ENCODE measurements at regions not wholly inside any gene's neighbourhood (a gene's known extent, or its start where the extent isn't known, plus 50 kb on each side); places are given as distances from the start of the nearest gene placed in this dataset.
"Not testable (repeated sequence)": the region's sequence is repeated elsewhere in the genome, so short reads cannot be mapped to it uniquely, and the experiment has no call there.

- WGBS, 10 experiments = 54 to 100% (median 80%) methylated on average over 1 to 2 of the region's 2 CpGs; no CpG with 5 or more reads in 1 of the 10 experiments
- no peak overlapping the region for H3K27ac ChIP-seq
- in situ Hi-C loops (cut with MboI; ENCODE audit: low pct_unique_long_range_greater_than_20kb in 2 of 9, low sequenced_read_pairs in 9 of 9, unreplicated experiment in 9 of 9) = no loop called here
- no peak overlapping the region for H3K4me3 ChIP-seq
- no peaks in the 10 kb centered on the region for H3K4me1 ChIP-seq (replicated peaks in 1 of 2)
- ATAC-seq (replicated peaks in 6 of 8) = no peak
Observed at GRCh38 chr21:27779606-27780005, 812.7 kb upstream of the ADAMTS5 start.

DNA sequence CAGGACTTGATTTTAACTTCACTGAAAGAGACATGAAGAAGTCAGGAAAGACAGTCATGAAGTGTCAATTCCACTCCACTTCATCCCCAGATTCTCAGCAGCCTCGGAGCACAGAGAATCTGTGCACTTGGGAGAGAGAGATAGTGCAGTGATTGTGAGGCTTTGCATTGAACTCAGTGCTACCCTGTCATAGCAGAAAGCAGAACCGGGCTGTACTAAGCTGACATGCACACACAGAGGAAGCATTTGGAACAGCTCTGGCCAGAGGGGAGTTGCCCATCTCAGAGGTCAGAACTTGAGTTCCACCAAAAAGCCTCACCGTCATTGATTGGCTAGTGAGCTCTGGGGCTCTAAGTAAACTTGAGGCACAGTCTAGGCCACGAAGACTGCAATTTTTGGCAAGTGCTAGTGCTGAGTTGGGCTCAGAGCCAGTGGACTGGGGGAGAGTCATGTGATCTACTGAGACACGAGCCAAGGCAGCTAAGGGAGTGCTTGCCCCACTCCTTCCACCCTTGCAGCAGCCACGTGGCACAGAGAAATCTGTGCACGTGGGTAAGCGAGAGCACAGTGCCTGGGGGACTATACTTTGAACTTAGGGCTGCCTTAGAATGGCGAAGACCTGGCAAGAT lies 810.2 kb upstream of the ADAMTS5 start:
- in situ Hi-C loops (cut with MboI; ENCODE audit: low pct_unique_long_range_greater_than_20kb in 2 of 9, low sequenced_read_pairs in 9 of 9, unreplicated experiment in 9 of 9) = no loop called here
- Histone ChIP-seq H3K4me3 (no peak overlapping the region), H3K4me1 (replicated peaks in 1 of 2) (no peaks in the 10 kb centered on the region), H3K27ac (no peak overlapping the region)
- 24 to 93% (median 83%) methylated on average over 1 to 8 of the region's 9 CpGs; no CpG with 5 or more reads in 3 of the 10 experiments for WGBS, 10 experiments
- ATAC-seq (replicated peaks in 6 of 8) = peak in 2 of 8 experiments; percentile 23 to 43

DNA sequence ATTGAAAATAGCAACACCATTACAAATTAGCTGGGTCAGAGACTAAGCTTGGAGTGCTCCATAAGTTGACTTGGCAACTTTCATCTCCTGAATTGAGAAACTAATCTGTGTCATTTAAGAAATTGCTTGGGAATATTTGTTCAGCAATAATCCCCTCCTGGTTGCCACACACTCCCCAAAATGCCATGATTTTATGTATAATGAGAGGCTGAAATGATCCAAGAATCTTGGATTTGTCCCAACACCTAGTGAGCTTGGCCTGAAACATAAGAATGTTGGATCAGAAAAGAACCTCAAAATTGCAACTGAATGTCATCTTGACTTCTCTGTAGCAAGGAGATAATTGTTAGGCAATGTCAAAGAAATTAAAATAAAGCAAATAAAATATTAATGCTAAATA lies 805.9 kb upstream of the ADAMTS5 start:
- Histone ChIP-seq H3K4me3 (no peak overlapping the region), H3K27ac (no peak overlapping the region), H3K4me1 (replicated peaks in 1 of 2) (no peaks in the 10 kb centered on the region)
- in situ Hi-C loops (cut with MboI; ENCODE audit: low pct_unique_long_range_greater_than_20kb in 2 of 9, low sequenced_read_pairs in 9 of 9, unreplicated experiment in 9 of 9) = no loop called here
- ATAC-seq (replicated peaks in 6 of 8) = no peak

- Histone ChIP-seq H3K4me1 (replicated peaks in 1 of 2) (no peaks in the 10 kb centered on the region), H3K4me3 (no peak overlapping the region), H3K27ac (no peak overlapping the region)
- 33 to 100% (median 87%) methylated on average over 3 to 5 of the region's 5 CpGs for WGBS, 10 experiments
- no peak for ATAC-seq (replicated peaks in 6 of 8)
- in situ Hi-C loops (cut with MboI; ENCODE audit: low pct_unique_long_range_greater_than_20kb in 2 of 9, low sequenced_read_pairs in 9 of 9, unreplicated experiment in 9 of 9) = no loop called here
Observed at GRCh38 chr21:27771938-27772483, 805.1 kb upstream of the ADAMTS5 start.

DNA sequence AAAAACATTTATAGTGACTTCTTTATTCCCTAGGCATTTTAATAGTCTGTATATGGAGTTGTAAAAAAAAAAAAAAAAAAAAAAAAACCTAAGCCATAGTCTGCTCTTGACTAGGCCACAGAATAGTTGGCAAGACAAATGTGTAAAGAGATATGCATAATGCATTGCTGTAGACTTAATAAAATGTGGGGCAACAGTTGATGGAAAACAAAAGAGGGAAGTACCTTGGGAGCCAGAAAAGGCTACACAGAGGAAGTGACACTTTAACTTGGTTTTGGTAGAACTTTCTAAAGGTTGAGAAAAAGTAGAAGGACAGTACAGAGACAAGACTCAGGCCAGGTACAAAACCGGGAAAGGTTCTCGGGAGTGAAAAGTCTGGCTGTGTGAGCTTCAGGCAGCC lies 802.9 kb upstream of the ADAMTS5 start:
- Histone ChIP-seq H3K27ac (no peak overlapping the region), H3K4me1 (replicated peaks in 1 of 2) (no peaks in the 10 kb centered on the region), H3K4me3 (no peak overlapping the region)
- in situ Hi-C loops (cut with MboI; ENCODE audit: low pct_unique_long_range_greater_than_20kb in 2 of 9, low sequenced_read_pairs in 9 of 9, unreplicated experiment in 9 of 9) = no loop called here
- no peak for ATAC-seq (replicated peaks in 6 of 8)
- WGBS, 10 experiments = 60 to 100% (median 96%) methylated on average over 1 to 2 of the region's 2 CpGs; no CpG with 5 or more reads in 2 of the 10 experiments

- ATAC-seq (replicated peaks in 6 of 8); H3K27ac ChIP-seq; H3K4me3 ChIP-seq; H3K4me1 ChIP-seq (replicated peaks in 1 of 2); in situ Hi-C loops (cut with MboI; ENCODE audit: low pct_unique_long_range_greater_than_20kb in 2 of 9, low sequenced_read_pairs in 9 of 9, unreplicated experiment in 9 of 9): not testable (repeated sequence)
- 52 to 100% (median 82%) methylated on average over 1 to 5 of the region's 5 CpGs for WGBS, 10 experiments
Observed at GRCh38 chr21:27768046-27768637, 801.3 kb upstream of the ADAMTS5 start.

DNA sequence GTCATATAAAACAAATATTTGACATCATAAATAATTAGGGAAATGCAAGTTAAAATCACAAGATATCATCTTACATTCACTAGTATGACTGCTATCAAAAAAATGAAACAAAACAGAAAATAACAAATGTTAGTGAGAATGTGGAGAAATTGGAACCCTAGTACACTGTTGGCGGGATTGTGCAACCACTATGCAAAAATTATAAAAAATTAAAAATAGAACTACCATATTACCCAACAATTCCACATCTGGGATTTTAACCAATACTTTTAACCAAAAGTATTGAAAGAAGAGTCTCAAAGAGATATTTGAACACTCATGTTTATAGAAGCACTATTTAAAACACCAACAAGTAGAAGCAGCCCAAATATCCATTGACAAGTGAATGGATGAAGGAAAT lies 797.2 kb upstream of the ADAMTS5 start:
- ATAC-seq (replicated peaks in 6 of 8) = no peak
- in situ Hi-C loops (cut with MboI; ENCODE audit: low pct_unique_long_range_greater_than_20kb in 2 of 9, low sequenced_read_pairs in 9 of 9, unreplicated experiment in 9 of 9) = no loop called here
- Histone ChIP-seq H3K4me1 (replicated peaks in 1 of 2) (no peaks in the 10 kb centered on the region), H3K27ac (no peak overlapping the region), H3K4me3 (no peak overlapping the region)
- WGBS, 10 experiments = 63 to 100% (median 90%) methylated on average over 1 of the region's 1 CpG; no CpG with 5 or more reads in 1 of the 10 experiments

- no peak overlapping the region for H3K4me3 ChIP-seq
- H3K4me1 ChIP-seq (replicated peaks in 1 of 2) = no peaks in the 10 kb centered on the region
- no peak for ATAC-seq (replicated peaks in 6 of 8)
- no peak overlapping the region for H3K27ac ChIP-seq
- in situ Hi-C loops (cut with MboI; ENCODE audit: low pct_unique_long_range_greater_than_20kb in 2 of 9, low sequenced_read_pairs in 9 of 9, unreplicated experiment in 9 of 9) = no loop called here
- WGBS, 10 experiments = 14 to 71% (median 44%) methylated on average over 1 of the region's 1 CpG; no CpG with 5 or more reads in 3 of the 10 experiments
Observed at GRCh38 chr21:27761623-27762022, 794.7 kb upstream of the ADAMTS5 start.

GRCh38 chr21:27759820-27760219 lies 792.9 kb upstream of the ADAMTS5 start:
- in situ Hi-C loops (cut with MboI; ENCODE audit: low pct_unique_long_range_greater_than_20kb in 2 of 9, low sequenced_read_pairs in 9 of 9, unreplicated experiment in 9 of 9) = no loop called here
- Histone ChIP-seq H3K4me3 (no peak overlapping the region), H3K27ac (no peak overlapping the region), H3K4me1 (replicated peaks in 1 of 2) (no peaks in the 10 kb centered on the region)
- ATAC-seq (replicated peaks in 6 of 8) = no peak

DNA sequence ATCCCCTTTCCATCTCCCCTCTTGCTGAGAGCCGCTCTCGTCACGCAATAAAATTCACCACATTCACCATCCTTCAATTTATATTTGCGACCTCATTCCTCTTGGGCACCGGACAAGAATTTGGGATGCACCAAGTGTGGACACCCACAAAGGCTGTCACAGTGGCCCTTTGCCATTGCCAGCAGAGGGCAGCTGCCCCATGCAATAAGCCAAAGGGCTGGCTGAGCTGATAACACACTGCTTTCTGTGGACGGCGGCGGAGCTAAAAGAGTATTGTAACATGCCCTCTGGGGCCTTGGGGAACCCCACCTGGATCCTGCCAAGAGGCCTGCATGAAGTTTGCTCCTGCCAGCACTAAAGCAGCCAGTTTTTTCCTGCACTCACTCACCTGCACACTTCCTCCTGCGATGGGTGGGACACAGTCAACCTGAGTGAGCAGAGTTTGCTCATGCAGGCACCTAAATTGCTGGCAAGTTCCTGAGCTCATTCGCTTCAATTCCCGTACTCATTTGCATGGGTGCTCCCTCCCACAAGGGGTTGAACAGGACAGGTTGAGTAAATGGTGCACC lies 792.3 kb upstream of the ADAMTS5 start:
- in situ Hi-C loops (cut with MboI; ENCODE audit: low pct_unique_long_range_greater_than_20kb in 2 of 9, low sequenced_read_pairs in 9 of 9, unreplicated experiment in 9 of 9) = no loop called here
- WGBS, 10 experiments = 70 to 100% (median 93%) methylated on average over 1 to 8 of the region's 11 CpGs; no CpG with 5 or more reads in 1 of the 10 experiments
- peak in 1 of 8 experiments; percentile 49 for ATAC-seq (replicated peaks in 6 of 8)
- no peak overlapping the region for H3K27ac ChIP-seq
- H3K4me1 ChIP-seq (replicated peaks in 1 of 2) = no peaks in the 10 kb centered on the region
- H3K4me3 ChIP-seq = no peak overlapping the region

GRCh38 chr21:27756191-27756590 lies 789.3 kb upstream of the ADAMTS5 start:
- WGBS, 10 experiments = 33 to 92% (median 78%) methylated on average over 1 to 2 of the region's 2 CpGs; no CpG with 5 or more reads in 2 of the 10 experiments
- H3K4me1 ChIP-seq (replicated peaks in 1 of 2) = no peaks in the 10 kb centered on the region
- no peak for ATAC-seq (replicated peaks in 6 of 8)

GRCh38 chr21:27743971-27744564 lies 777.2 kb upstream of the ADAMTS5 start:
- no peak overlapping the region for H3K4me3 ChIP-seq
- ATAC-seq (replicated peaks in 6 of 8) = no peak
- no peaks in the 10 kb centered on the region for H3K4me1 ChIP-seq (replicated peaks in 1 of 2)
- 48 to 100% (median 94%) methylated on average over 1 to 4 of the region's 7 CpGs; no CpG with 5 or more reads in 2 of the 10 experiments for WGBS, 10 experiments
- H3K27ac ChIP-seq = no peak overlapping the region
- in situ Hi-C loops (cut with MboI; ENCODE audit: low pct_unique_long_range_greater_than_20kb in 2 of 9, low sequenced_read_pairs in 9 of 9, unreplicated experiment in 9 of 9) = no loop called here

More at GRCh38 chr21:27756191-27756590, 789.3 kb upstream of the ADAMTS5 start:
- in situ Hi-C loops (cut with MboI; ENCODE audit: low pct_unique_long_range_greater_than_20kb in 2 of 9, low sequenced_read_pairs in 9 of 9, unreplicated experiment in 9 of 9) = no loop called here
- no peak overlapping the region for H3K4me3 ChIP-seq
- no peak overlapping the region for H3K27ac ChIP-seq

DNA sequence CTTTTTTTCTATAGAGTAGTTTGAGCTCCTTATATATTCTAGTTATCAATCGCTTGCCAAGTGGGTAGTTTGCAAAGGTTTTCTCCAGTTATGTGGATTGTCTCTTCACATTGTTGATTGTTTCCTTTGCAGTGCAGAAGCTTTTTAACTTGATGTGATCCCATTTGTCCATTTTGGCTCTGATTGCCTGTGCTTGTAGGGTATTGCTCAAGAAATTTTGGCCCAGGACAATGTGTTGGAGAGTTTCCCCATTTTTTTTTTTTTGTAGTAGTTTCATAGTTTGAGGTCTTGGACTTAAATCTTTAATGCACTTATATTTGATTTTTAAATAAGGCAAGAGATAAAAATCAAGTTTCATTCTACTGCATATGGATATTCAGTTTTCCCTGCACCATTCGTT lies 774.8 kb upstream of the ADAMTS5 start:
- Histone ChIP-seq H3K4me1 (replicated peaks in 1 of 2) (no peaks in the 10 kb centered on the region), H3K27ac (no peak overlapping the region), H3K4me3 (no peak overlapping the region)
- no peak for ATAC-seq (replicated peaks in 6 of 8)
- 45 to 93% (median 80%) methylated on average over 1 to 2 of the region's 2 CpGs; no CpG with 5 or more reads in 1 of the 10 experiments for WGBS, 10 experiments
- in situ Hi-C loops (cut with MboI; ENCODE audit: low pct_unique_long_range_greater_than_20kb in 2 of 9, low sequenced_read_pairs in 9 of 9, unreplicated experiment in 9 of 9) = no loop called here

Measured in motor neuron (in vitro differentiated cells).